Hepatocyte (in vitro differentiated cells): ENCODE measurements at regions not wholly inside any gene's neighbourhood (a gene's known extent, or its start where the extent isn't known, plus 50 kb on each side); places are given as distances from the start of the nearest gene placed in this dataset.

Experiments used
- CTCF ChIP-seq: fragments of 200-600 bp; sonication (generic); IDR thresholded peaks from 2 replicates; pipeline ENCODE4 v1.5.1; 2016; ENCODE audit warnings: antibody characterized with exemption, mild to moderate bottlenecking; ENCODE audit not compliant: poor library complexity
- EZH2 ChIP-seq: fragments of 200-600 bp; sonication (generic); IDR thresholded peaks from 2 replicates; pipeline ENCODE4 v1.6.1; 2016; ENCODE audit warnings: antibody characterized with exemption, mild to moderate bottlenecking, borderline replicate concordance
- EZH2phosphoT487 ChIP-seq: fragments of 200-600 bp; sonication (generic); IDR thresholded peaks from one replicate; pipeline ENCODE4 v1.6.1; 2018; ENCODE audit warnings: antibody characterized with exemption, mild to moderate bottlenecking, low read depth, moderate library complexity; ENCODE audit not compliant: unreplicated experiment, severe bottlenecking

- no peak for TF ChIP-seq CTCF
- no peak for TF ChIP-seq EZH2phosphoT487
- TF ChIP-seq EZH2 = no peak
Observed at GRCh38 chr4:149223659-149224058, 592.0 kb downstream of the IQCM start.
